Colonic mucosa (tissue), 4 donors: ENCODE measurements at regions not wholly inside any gene's neighbourhood (a gene's known extent, or its start where the extent isn't known, plus 50 kb on each side); places are given as distances from the start of the nearest gene placed in this dataset.

Experiments used
- DNase-seq: peaks from one replicate; pipeline ENCODE4 v3.0.0-alpha.2; 2020
- H3K27ac ChIP-seq: fragments of 200-600 bp; one replicate; pipeline ENCODE4 v1.8.0; 2021
- H3K27me3 ChIP-seq: fragments of 200-600 bp; one replicate; pipeline ENCODE4 v1.8.0; 2021
- H3K36me3 ChIP-seq: fragments of 200-600 bp; one replicate; pipeline ENCODE4 v1.8.0; 2021
- H3K4me1 ChIP-seq: fragments of 200-600 bp; one replicate; pipeline ENCODE4 v1.8.0; 2021; ENCODE audit warnings: mild to moderate bottlenecking
- H3K4me3 ChIP-seq: fragments of 200-600 bp; one replicate; pipeline ENCODE4 v1.8.0; 2021
- H3K9ac ChIP-seq, 2 donors: one replicate each; pipeline ENCODE4 v1.7.0; 2013; ENCODE audit warnings: control low read depth in 2 of 2, low read depth in 2 of 2, low read length in 2 of 2
- H3K9me3 ChIP-seq: fragments of 200-600 bp; one replicate; pipeline ENCODE4 v1.8.0; 2021
- CTCF ChIP-seq: fragments of 200-600 bp; IDR thresholded peaks from one replicate; pipeline ENCODE4 v1.8.0; 2022; ENCODE audit warnings: antibody characterized with exemption, mild to moderate bottlenecking
- intact Hi-C: fragments of 100-400 bp; cut with DNase I; formaldehyde crosslinking; loops from one replicate; pipeline ENCODE4 v1.14.1; 2022
- donor health status: healthy.
- donor health status: DM: no; HTN: no; CAD: no.
- donor health status: DM: no; HTN: no; CAD: no.

- H3K27ac ChIP-seq: no peak overlapping the region
- no peak for TF ChIP-seq CTCF
- no peaks in the 10 kb centered on the region for H3K27me3 ChIP-seq
- no peak overlapping the region for H3K9ac ChIP-seq
- no peaks in the 10 kb centered on the region for H3K4me1 ChIP-seq
- no peaks in the 10 kb centered on the region for H3K9me3 ChIP-seq
- intact Hi-C loops: no loop called here
- H3K36me3 ChIP-seq: no peaks in the 10 kb centered on the region
- DNase-seq: no peak
- no peak overlapping the region for H3K4me3 ChIP-seq
Measured at GRCh38 chr17:73758245-73758644, 114.0 kb upstream of the SDK2 start.

GRCh38 chr17:73759324-73759723 is 115.1 kb upstream of the SDK2 start:
- no peak for DNase-seq
- H3K9ac ChIP-seq: no peak overlapping the region
- H3K27me3 ChIP-seq: no peaks in the 10 kb centered on the region
- TF ChIP-seq CTCF: no peak
- H3K27ac ChIP-seq: no peak overlapping the region
- no peaks in the 10 kb centered on the region for H3K4me1 ChIP-seq
- intact Hi-C loops: no loop called here
- H3K9me3 ChIP-seq: no peaks in the 10 kb centered on the region
- H3K36me3 ChIP-seq: no peaks in the 10 kb centered on the region
- no peak overlapping the region for H3K4me3 ChIP-seq

GRCh38 chr17:73759734-73760438 is 115.6 kb upstream of the SDK2 start:
- Histone ChIP-seq H3K36me3 (no peaks in the 10 kb centered on the region), H3K4me3 (no peak overlapping the region), H3K9me3 (no peaks in the 10 kb centered on the region), H3K9ac (no peak overlapping the region), H3K27ac (no peak overlapping the region), H3K27me3 (no peaks in the 10 kb centered on the region), H3K4me1 (no peaks in the 10 kb centered on the region)
- no peak for TF ChIP-seq CTCF
- no peak for DNase-seq
- intact Hi-C loops: no loop called here

- no peaks in the 10 kb centered on the region for H3K36me3 ChIP-seq
- H3K27me3 ChIP-seq: no peaks in the 10 kb centered on the region
- intact Hi-C loops: no loop called here
- no peak for TF ChIP-seq CTCF
- no peak overlapping the region for H3K9ac ChIP-seq
- no peak overlapping the region for H3K27ac ChIP-seq
- H3K4me1 ChIP-seq: no peaks in the 10 kb centered on the region
- no peak overlapping the region for H3K4me3 ChIP-seq
- DNase-seq: no peak
- H3K9me3 ChIP-seq: no peaks in the 10 kb centered on the region
Measured at GRCh38 chr17:73760439-73760758, 116.2 kb upstream of the SDK2 start.

- H3K27ac ChIP-seq: no peak overlapping the region
- no peak overlapping the region for H3K9ac ChIP-seq
- H3K4me1 ChIP-seq: peaks cover 4% of the 10 kb centered on the region
- no peaks in the 10 kb centered on the region for H3K36me3 ChIP-seq
- no peaks in the 10 kb centered on the region for H3K9me3 ChIP-seq
- intact Hi-C loops: no loop called here
- no peak for DNase-seq
- no peak overlapping the region for H3K4me3 ChIP-seq
- no peaks in the 10 kb centered on the region for H3K27me3 ChIP-seq
- TF ChIP-seq CTCF: no peak
Measured at GRCh38 chr17:73765824-73766563, 121.7 kb upstream of the SDK2 start.
